Mesenteric fat pad (tissue), 1 donor: ENCODE measurements at regions not wholly inside any gene's neighbourhood (a gene's known extent, or its start where the extent isn't known, plus 50 kb on each side); places are given as distances from the start of the nearest gene placed in this dataset.
"Not testable (repeated sequence)": the region's sequence is repeated elsewhere in the genome, so short reads cannot be mapped to it uniquely, and the experiment has no call there.

Experiments used
- DNase-seq: peaks from one replicate; pipeline ENCODE4 v3.0.0-alpha.2; 2020; ENCODE audit warnings: low spot score
- donor health status: DM: yes; HTN: yes; CAD: no.

- no peak for DNase-seq
These were observed 544.3 kb upstream of the MIR17HG start for GRCh38 chr13:90803210-90803609.

- DNase-seq = no peak
These were observed 541.4 kb upstream of the MIR17HG start for GRCh38 chr13:90806016-90806615.

DNA sequence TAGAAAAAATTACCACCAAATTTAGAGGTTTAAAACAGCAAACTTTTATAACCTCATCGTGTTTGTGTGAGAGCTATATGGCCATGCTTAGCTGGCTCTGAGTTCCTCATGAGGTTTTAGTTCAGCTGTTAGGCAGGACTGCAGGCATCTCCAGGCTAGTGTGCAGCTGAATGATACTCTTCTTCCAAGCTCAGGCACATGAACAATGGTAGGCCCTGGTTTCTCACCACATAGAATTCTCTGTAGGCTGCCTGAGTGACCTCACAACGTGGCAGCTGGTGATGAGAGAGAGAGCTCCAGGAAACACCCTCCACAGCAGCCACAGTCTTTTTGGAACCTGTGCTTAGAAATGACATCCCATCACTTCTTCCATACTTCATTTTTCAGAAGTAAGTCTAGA, 540.6 kb upstream of the MIR17HG start:
- DNase-seq = no peak

GRCh38 chr13:90808838-90809237, 538.6 kb upstream of the MIR17HG start:
- no peak for DNase-seq

GRCh38 chr13:90824032-90824431, 523.5 kb upstream of the MIR17HG start:
- no peak for DNase-seq

- DNase-seq = no peak
These were observed 520.8 kb upstream of the MIR17HG start for GRCh38 chr13:90826688-90827087.

DNA sequence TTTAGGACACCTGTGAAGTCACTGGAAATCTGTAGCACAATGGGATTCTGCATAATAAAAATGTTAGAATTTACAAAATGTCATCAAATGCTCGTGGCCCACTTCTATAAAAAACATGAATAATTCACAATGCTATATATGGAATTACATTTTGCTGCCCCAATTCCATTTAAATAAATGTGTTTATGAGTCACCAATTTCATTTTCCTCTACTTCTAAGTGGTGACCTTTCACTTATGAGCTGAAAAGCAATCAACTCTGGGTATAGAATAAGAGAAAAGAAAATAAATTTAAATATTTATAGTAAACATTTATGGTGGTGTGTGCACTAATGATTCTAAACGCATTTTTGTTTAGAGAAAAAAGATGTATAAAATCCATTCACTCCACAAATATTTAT, 516.7 kb upstream of the MIR17HG start:
- no peak for DNase-seq

DNA sequence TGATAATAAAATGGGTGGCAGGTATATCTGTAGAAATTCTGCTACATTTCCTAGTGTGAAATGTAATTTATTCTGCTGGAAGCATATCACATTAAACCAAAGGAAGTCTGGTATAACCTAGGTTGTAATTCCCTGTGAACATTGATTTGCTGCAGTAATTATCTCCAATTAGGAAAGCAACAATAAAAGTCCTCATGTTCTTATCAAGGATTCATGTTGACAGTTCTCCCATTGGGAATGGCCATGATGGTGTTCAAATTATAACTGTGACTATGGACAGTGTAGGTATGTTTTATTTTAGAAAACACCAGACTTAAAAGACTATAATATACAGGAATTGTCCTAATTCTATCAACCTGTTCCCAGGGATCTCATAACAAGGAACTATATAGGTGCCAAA, 513.5 kb upstream of the MIR17HG start:
- DNase-seq = no peak

GRCh38 chr13:90834700-90835099, 512.8 kb upstream of the MIR17HG start:
- no peak for DNase-seq

DNA sequence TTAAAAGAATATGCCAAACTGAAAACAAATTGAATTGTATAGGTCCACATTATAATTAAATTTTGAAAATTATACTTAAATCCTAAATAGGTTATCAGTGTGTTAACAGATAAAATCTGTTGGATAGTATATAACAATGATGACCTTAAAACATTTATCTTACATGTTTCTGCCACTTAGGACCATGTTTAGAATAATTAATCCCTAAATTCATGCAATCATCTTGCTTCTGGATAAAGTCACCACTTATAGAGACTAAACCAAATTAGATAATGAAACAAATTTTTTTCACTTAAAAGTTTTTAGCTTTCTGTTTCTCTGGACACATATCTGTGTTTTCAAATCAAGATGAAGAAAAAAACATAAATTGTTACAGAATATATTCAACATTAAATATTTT, 511.7 kb upstream of the MIR17HG start:
- no peak for DNase-seq

GRCh38 chr13:90838317-90838960, 509.0 kb upstream of the MIR17HG start:
- DNase-seq = no peak

DNA sequence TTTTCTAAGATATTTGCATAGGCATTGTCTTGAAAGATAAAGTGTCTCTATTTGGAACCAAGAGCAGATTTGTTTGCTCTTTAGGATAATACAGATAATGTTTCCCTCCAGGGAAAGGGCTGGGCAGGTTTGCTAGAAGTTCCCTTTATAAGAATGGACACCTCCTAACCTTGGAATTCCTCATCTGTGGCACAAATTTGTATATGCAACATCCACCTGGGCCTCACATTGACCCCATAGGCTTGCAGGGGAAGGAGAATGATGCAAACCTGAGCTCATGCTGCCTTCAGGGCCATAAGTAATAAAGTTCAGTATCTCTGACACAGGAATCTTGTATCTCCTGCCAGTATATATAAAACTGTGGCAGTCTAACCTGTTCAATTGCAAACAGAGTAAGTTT, 508.4 kb upstream of the MIR17HG start:
- no peak for DNase-seq

GRCh38 chr13:90846936-90847335, 500.6 kb upstream of the MIR17HG start:
- no peak for DNase-seq

DNA sequence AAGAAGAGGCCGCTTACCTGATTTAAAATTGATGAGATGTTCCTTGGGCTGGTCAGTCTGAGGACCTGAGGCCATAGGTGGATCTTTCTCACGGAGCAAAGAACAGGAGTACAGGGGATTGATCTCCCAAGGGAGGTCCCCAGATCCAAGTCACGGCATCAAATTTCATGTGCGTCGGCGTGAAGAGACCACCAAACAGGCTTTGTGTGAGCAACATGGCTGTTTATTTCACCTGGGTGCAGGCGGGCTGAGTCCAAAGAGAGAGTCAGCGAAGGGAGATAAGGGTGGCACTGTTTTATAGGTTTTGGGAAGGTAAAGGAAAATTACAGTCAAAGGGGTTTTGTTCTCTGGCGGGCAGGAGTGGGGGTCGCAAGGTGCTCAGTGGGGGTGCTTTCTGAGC, 493.8 kb upstream of the MIR17HG start:
- DNase-seq = not testable (repeated sequence)

DNA sequence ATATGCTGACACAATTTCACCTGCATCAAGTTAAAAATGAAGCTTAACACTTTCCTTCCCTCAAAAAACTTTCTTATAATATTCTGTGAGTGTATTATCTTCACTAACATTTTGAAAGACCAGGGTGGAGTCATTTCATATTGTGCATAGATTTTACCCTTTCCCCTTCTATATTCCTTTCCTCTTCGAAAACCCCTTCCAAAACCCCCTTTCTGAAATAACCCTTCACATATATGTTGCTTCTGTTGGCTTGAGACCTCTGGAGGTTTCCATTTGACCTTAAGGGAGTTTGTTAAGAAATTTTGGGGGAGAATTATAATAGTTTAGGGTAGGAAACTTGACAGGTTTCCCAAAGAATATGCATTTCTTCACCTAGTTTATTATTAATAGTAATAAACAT, 489.6 kb upstream of the MIR17HG start:
- DNase-seq = no peak

DNA sequence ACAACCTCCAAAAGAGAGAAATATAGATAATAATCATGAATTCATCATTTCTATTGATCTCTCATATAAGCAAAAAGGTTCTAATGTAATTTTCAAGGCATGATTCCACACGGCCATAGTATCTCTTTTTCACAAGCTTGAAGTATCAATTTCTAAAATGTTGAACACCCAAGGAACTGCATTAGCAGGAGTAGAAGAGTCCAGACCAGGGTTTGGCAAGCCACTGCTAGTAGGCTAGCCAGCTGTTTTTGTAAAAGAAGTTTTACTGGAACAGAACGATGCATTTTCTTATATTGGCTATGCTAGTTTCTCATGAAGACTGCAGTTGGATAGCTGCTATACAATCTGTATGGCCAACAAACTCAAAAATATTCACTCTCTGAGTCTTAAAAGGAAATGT, 481.5 kb upstream of the MIR17HG start:
- no peak for DNase-seq

DNA sequence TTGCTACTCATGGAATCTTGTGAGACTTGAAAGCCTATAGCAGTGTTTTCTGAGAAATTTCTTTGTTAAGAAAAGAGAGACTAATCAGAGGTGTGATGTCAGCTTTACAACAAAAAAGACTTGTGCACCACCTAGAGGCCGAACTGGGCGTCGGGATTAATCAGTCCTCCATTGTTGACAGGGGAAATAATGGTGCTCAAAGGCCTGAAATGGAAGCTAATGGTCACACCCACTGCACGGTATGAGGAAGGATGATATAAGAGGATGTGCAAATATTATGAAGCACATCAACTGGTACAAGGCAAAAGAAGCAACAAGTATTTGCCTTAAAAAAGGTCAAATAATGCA, 480.2 kb upstream of the MIR17HG start:
- DNase-seq = no peak

DNA sequence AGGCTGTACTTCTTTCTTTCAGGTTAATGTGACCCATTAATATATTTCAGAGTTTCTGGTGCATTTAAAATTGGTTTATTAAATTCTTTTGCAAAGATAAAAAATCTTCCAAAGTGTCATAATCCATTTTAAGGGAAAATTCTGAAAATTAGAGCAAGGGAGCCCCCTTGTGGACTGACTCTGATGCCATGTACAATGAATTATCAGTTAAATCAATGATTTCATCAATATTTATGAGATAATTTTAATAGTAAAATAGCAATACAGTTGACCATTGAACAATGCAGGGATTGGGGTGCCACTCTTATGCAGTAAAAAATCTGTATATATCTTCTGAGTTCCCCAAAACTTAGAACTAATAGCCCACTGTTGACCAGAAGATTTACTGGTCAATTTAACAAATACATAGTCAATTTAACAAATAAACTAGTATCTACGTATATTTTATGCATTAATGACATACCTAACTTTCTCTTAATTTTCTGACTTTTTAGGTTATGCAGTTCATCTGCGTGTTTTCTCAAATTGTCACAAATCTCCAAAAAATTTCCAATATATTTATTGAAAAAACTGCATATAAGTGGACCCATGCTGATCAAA, 479.1 kb upstream of the MIR17HG start:
- no peak for DNase-seq

DNA sequence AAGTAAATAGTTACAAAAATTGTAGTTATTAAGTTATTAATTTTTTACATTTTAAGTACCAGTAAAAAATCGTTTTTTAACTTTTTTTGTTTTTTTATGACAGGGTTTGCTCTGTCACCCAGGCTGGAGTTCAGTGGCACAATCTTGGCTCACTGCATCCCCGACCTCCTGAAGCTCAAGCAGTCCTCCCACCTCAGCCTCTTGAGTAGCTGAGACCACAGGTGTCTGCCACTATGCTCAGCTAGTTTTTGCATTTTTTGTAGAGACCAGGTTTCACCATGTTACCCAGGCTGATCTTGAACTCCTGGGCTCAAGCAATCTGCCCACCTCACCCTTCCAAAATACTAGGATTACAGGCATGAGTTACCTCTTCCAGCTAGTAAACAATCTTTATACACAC, 477.9 kb upstream of the MIR17HG start:
- DNase-seq = no peak

DNA sequence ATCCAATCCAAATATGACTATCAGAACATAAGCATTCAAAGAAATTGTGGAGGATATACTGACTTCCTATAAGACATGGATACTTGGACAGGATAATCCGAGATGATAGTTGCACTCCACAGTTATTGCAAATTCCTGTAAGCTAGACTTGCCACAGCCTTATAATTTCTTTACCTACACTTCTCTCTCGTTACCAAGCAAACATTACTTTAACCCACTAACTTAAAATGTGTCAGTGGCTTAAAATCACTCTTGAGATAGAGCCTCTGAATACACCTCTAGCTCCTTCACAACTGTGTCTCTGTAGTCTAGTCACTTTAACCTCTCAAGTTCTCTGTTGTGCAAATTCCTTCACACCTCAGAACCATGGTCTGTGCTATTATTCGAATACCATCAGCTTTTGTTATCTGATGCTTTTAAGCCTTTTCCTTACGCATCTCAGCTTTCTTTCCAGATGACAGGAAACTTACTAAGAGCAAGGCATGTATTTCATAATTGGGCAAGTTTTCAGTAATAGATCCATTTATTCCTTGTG, 474.9 kb upstream of the MIR17HG start:
- DNase-seq = no peak

DNA sequence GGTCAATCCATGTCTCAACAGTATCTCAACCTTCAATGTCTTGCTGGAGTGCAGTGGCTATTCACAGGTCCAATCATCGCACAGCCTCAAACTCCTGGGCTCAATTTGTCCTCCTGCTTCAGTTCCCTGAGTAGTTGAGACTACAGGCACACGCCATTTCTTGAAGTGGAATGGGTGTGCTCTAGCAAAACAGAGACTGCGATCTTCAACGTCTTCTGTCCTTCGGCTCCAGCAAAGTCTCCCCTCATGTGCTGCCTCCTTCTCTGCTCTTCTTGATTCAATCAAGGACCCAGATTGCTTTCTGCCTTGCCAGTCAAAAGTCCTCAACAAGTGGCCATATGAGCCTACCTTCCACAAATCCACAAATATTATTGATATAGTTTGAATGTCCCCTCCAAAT, 466.7 kb upstream of the MIR17HG start:
- DNase-seq = no peak

DNA sequence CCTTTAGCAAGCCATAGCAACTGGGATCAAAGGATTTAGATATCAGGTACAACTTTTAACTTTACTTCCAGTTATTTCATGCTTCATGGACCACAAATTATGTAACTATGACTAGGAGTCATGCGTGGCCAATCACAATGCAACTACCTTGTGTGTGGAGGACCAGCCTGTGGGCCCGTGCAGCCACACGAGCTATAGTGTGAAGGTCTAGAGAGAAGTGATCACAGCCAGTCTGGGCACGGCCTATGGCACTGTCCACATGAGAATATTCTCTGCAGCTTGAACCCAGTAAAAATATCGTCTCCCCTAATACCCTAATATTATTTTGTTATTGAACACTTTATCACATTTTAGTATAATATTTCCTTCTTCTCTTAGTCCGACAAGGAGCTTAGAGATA, 464.9 kb upstream of the MIR17HG start:
- DNase-seq = no peak

- DNase-seq = no peak
These were observed 463.9 kb upstream of the MIR17HG start for GRCh38 chr13:90883592-90883991.
